ENCODE measurements at regions not wholly inside any gene's neighbourhood (a gene's known extent, or its start where the extent isn't known, plus 50 kb on each side); places are given as distances from the start of the nearest gene placed in this dataset.
"Not testable (repeated sequence)": the region's sequence is repeated elsewhere in the genome, so short reads cannot be mapped to it uniquely, and the experiment has no call there.

- DNase-seq (ENCODE audit: low read depth): no peak
- TF ChIP-seq CTCF (IDR thresholded peaks at IDR 0.05; ENCODE audit: insufficient read depth, low read depth, low read length): no peak
- no peak overlapping the region for H3K4me3 ChIP-seq (ENCODE audit: low read depth, low read length)
Measured at GRCh38 chr1:190835658-190836057, 358.0 kb upstream of the BRINP3 start.

GRCh38 chr1:190837200-190837599, 359.5 kb upstream of the BRINP3 start:
- DNase-seq (ENCODE audit: low read depth); H3K4me3 ChIP-seq (ENCODE audit: low read depth, low read length): not testable (repeated sequence)

GRCh38 chr1:190837888-190838287, 360.2 kb upstream of the BRINP3 start:
- H3K4me3 ChIP-seq (ENCODE audit: low read depth, low read length): no peak overlapping the region
- no peak for DNase-seq (ENCODE audit: low read depth)
- no peak for TF ChIP-seq CTCF (IDR thresholded peaks at IDR 0.05; ENCODE audit: insufficient read depth, low read depth, low read length)

DNA sequence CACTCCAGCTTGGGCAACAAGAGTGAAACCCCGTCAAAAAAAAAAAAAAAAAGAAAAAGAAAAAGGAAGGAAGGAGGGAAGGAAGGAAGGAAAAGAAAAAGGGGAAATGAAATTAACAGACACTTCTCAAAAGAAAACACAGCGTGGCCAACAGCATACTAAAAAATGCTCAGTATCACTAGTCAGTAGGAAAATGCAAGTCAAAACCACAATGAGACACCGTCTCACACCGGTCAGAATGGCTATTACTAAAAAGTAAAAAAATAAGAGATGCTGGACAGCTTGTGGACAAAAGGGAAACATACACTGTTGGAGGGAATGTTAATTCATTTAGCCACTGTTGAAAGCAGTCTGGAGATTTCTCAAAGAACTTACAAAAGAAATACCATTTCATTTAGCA, 369.5 kb upstream of the BRINP3 start:
- H3K4me3 ChIP-seq (ENCODE audit: low read depth, low read length): no peak overlapping the region
- DNase-seq (ENCODE audit: low read depth): no peak
- TF ChIP-seq CTCF (IDR thresholded peaks at IDR 0.05; ENCODE audit: insufficient read depth, low read depth, low read length): no peak

- no peak overlapping the region for H3K4me3 ChIP-seq (ENCODE audit: low read depth, low read length)
- DNase-seq (ENCODE audit: low read depth): no peak
- TF ChIP-seq CTCF (IDR thresholded peaks at IDR 0.05; ENCODE audit: insufficient read depth, low read depth, low read length): no peak
Measured at GRCh38 chr1:190849346-190849745, 371.7 kb upstream of the BRINP3 start.

DNA sequence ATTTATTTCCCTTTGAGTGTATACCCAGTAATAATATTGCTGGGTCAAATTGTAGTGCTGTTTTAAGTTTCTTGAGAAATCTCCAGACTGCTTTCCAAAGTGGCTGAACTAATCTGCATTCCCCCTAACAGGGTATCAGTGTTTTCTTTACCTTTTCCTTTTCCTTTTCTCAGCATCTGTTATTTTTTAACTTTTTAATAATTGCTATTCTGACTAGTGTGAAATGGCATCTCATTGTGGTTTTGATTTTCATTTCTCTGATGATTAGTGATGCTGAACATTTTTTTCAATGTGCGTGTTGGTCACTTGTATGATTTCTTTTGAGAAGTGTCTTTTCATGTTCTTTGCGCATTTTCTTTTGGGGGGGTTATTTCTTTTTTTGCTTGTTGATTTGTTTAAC, 374.9 kb upstream of the BRINP3 start:
- no peak overlapping the region for H3K4me3 ChIP-seq (ENCODE audit: low read depth, low read length)
- no peak for DNase-seq (ENCODE audit: low read depth)
- no peak for TF ChIP-seq CTCF (IDR thresholded peaks at IDR 0.05; ENCODE audit: insufficient read depth, low read depth, low read length)

- DNase-seq (ENCODE audit: low read depth): no peak
- no peak for TF ChIP-seq CTCF (IDR thresholded peaks at IDR 0.05; ENCODE audit: insufficient read depth, low read depth, low read length)
- H3K4me3 ChIP-seq (ENCODE audit: low read depth, low read length): no peak overlapping the region
Measured at GRCh38 chr1:190858140-190858539, 380.5 kb upstream of the BRINP3 start.
